Hepatocyte (in vitro differentiated cells): ENCODE measurements at regions not wholly inside any gene's neighbourhood (a gene's known extent, or its start where the extent isn't known, plus 50 kb on each side); places are given as distances from the start of the nearest gene placed in this dataset.
"Not testable (repeated sequence)": the region's sequence is repeated elsewhere in the genome, so short reads cannot be mapped to it uniquely, and the experiment has no call there.

ENCODE experiments used
- DNase-seq: peaks from one replicate; pipeline ENCODE4 v3.0.0-alpha.2; 2016; ENCODE audit warnings: low spot score
- H2AFZ ChIP-seq: fragments of 200-600 bp; sonication (generic); 2 replicates; pipeline ENCODE4 v1.6.0; 2016; ENCODE audit warnings: antibody characterized with exemption, mild to moderate bottlenecking
- H3K27ac ChIP-seq: fragments of 200-600 bp; sonication (generic); 2 replicates; pipeline ENCODE4 v1.5.1; 2016; ENCODE audit warnings: mild to moderate bottlenecking
- H3K27me3 ChIP-seq: fragments of 200-600 bp; sonication (generic); 2 replicates; pipeline ENCODE4 v1.6.1; 2016
- H3K36me3 ChIP-seq: fragments of 200-600 bp; sonication (generic); replicated peaks from 2 replicates; pipeline ENCODE4 v1.5.1; 2016; ENCODE audit warnings: low read depth; ENCODE audit not compliant: insufficient read depth
- H3K4me1 ChIP-seq: fragments of 200-600 bp; sonication (generic); 2 replicates; pipeline ENCODE4 v1.5.1; 2016; ENCODE audit warnings: mild to moderate bottlenecking, moderate library complexity; ENCODE audit not compliant: insufficient read depth
- H3K4me2 ChIP-seq: fragments of 200-600 bp; sonication (generic); 2 replicates; pipeline ENCODE4 v1.6.0; 2016
- H3K4me3 ChIP-seq: fragments of 200-600 bp; sonication (generic); 2 replicates; pipeline ENCODE4 v1.5.1; 2016; ENCODE audit warnings: mild to moderate bottlenecking
- H3K79me2 ChIP-seq: fragments of 200-600 bp; sonication (generic); 2 replicates; pipeline ENCODE4 v1.6.0; 2017; ENCODE audit warnings: mild to moderate bottlenecking
- H3K9me2 ChIP-seq: fragments of 200-600 bp; sonication (generic); replicated peaks from 2 replicates; pipeline ENCODE4 v1.6.0; 2017; ENCODE audit warnings: mild to moderate bottlenecking; ENCODE audit not compliant: insufficient read depth
- H3K9me3 ChIP-seq: fragments of 200-600 bp; sonication (generic); 2 replicates; pipeline ENCODE4 v1.5.1; 2016; ENCODE audit warnings: low read depth, mild to moderate bottlenecking
- H4K20me1 ChIP-seq: fragments of 200-600 bp; sonication (generic); 2 replicates; pipeline ENCODE4 v1.6.0; 2016; ENCODE audit warnings: mild to moderate bottlenecking; ENCODE audit not compliant: insufficient read depth, poor library complexity, severe bottlenecking
- EZH2 ChIP-seq: fragments of 200-600 bp; sonication (generic); IDR thresholded peaks from 2 replicates; pipeline ENCODE4 v1.6.1; 2016; ENCODE audit warnings: antibody characterized with exemption, mild to moderate bottlenecking, borderline replicate concordance
- EZH2phosphoT487 ChIP-seq: fragments of 200-600 bp; sonication (generic); IDR thresholded peaks from one replicate; pipeline ENCODE4 v1.6.1; 2018; ENCODE audit warnings: antibody characterized with exemption, mild to moderate bottlenecking, low read depth, moderate library complexity; ENCODE audit not compliant: unreplicated experiment, severe bottlenecking
- WGBS: methylation state at CpG from one replicate; pipeline ENCODE4 v1.1.6; 2016; ENCODE audit warnings: low lambda C conversion rate; ENCODE audit errors: missing lambda C conversion rate; 5-methylcytosine and 5-hydroxymethylcytosine counted together
- TF ChIP-seq, protein P1 (sequence below): fragments of 200-600 bp; sonication (generic); IDR thresholded peaks from 2 replicates; pipeline ENCODE4 v1.5.1; 2016; ENCODE audit warnings: antibody characterized with exemption, mild to moderate bottlenecking; ENCODE audit not compliant: poor library complexity

DNA sequence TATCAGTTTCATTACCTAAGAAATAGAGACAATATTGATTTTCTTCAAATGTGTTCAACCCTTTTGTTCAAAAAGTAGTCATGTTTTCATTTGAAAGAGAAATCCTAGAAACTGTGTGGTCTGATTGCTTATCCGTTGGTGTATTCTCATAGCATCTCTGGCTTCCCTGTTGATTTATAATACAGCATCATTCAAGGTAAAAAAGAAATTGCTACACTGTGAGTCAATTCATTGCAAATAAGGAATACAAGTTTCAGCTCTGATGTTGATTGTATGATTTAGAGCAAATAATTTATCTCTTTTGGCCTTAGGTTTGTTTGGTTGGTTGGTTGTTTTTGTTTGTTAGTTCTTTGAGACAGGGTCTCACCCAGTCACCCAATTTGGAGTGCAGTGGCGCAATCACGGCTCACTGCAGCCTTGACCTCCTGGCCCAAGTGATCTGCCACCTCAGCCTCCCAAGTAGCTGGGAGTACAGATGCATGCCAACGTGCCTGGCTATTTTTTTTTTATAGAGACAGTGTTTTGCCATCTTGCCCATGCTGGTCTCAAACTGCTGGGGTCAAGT is 185.5 kb upstream of the TNFAIP3 start:
- no peak for DNase-seq
- WGBS, result 94% methylated on average over 4 of the region's 4 CpGs
- Histone ChIP-seq H3K27ac (no peak overlapping the region), H3K4me3 (no peak overlapping the region), H3K27me3 (no peaks in the 10 kb centered on the region), H3K4me1 (no peaks in the 10 kb centered on the region), H4K20me1 (no peaks in the 10 kb centered on the region), H3K9me2 (no peaks in the 10 kb centered on the region), H3K9me3 (no peaks in the 10 kb centered on the region), H3K36me3 (no peaks in the 10 kb centered on the region), H2AFZ (no peak overlapping the region), H3K4me2 (no peak overlapping the region), H3K79me2 (no peaks in the 10 kb centered on the region)
- TF ChIP-seq EZH2 (no peak), EZH2phosphoT487 (no peak)
- TF ChIP-seq, protein P1, sequence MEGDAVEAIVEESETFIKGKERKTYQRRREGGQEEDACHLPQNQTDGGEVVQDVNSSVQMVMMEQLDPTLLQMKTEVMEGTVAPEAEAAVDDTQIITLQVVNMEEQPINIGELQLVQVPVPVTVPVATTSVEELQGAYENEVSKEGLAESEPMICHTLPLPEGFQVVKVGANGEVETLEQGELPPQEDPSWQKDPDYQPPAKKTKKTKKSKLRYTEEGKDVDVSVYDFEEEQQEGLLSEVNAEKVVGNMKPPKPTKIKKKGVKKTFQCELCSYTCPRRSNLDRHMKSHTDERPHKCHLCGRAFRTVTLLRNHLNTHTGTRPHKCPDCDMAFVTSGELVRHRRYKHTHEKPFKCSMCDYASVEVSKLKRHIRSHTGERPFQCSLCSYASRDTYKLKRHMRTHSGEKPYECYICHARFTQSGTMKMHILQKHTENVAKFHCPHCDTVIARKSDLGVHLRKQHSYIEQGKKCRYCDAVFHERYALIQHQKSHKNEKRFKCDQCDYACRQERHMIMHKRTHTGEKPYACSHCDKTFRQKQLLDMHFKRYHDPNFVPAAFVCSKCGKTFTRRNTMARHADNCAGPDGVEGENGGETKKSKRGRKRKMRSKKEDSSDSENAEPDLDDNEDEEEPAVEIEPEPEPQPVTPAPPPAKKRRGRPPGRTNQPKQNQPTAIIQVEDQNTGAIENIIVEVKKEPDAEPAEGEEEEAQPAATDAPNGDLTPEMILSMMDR, result no peak

DNA sequence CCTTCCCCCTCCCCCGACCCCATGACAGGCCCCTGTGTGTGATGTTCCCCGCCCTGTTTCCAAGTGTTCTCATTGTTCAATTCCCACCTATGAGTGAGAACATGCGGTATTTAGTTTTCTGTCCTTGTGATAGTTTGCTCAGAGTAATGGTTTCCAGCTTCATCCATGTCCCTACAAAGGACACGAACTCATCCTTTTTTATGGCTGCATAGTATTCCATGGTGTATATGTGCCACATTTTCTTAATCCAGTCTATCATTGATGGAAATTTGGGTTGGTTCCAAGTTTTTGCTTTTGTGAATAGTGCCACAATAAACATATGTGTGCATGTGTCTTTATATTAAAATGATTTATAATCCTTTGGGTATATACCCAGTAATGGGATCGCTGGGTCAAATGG is 184.4 kb upstream of the TNFAIP3 start:
- not testable (repeated sequence) for H3K36me3 ChIP-seq, DNase-seq, H3K4me1 ChIP-seq, H3K9me2 ChIP-seq, H3K27me3 ChIP-seq, H3K9me3 ChIP-seq, H3K79me2 ChIP-seq, H3K4me3 ChIP-seq, H2AFZ ChIP-seq, H4K20me1 ChIP-seq, H3K27ac ChIP-seq, H3K4me2 ChIP-seq
- WGBS, result 85% methylated on average over 5 of the region's 5 CpGs

DNA sequence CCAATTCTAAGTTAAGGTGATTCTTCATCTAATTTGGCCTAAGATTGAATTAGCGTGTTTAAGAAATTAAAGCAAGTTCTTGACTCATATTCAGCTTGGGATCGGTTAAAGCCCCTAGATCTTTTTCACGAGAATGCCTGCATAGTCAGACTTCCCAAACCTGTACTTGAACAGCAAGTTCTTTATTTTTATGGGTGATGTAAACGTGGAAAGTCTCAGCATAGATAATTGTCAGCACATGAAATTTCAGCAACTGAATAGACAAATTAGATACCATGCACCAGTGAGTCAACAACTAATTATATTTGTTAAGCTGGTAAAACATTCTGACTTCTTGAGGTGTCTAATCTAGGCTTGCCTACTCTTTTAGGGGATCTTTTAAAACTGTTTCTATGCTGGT is 183.1 kb upstream of the TNFAIP3 start:
- WGBS, result 60% methylated on average over 4 of the region's 4 CpGs
- H3K27ac ChIP-seq, result no peak overlapping the region
- H3K4me3 ChIP-seq, result no peak overlapping the region
- no peaks in the 10 kb centered on the region for H3K9me3 ChIP-seq
- no peaks in the 10 kb centered on the region for H3K27me3 ChIP-seq
- H3K4me1 ChIP-seq, result no peaks in the 10 kb centered on the region
- no peaks in the 10 kb centered on the region for H4K20me1 ChIP-seq
- H3K4me2 ChIP-seq, result no peak overlapping the region
- H3K79me2 ChIP-seq, result no peaks in the 10 kb centered on the region
- no peaks in the 10 kb centered on the region for H3K36me3 ChIP-seq
- H2AFZ ChIP-seq, result no peak overlapping the region
- no peak for TF ChIP-seq EZH2phosphoT487
- no peak for TF ChIP-seq EZH2
- TF ChIP-seq, protein P1, result no peak
- DNase-seq, result no peak
- no peaks in the 10 kb centered on the region for H3K9me2 ChIP-seq

DNA sequence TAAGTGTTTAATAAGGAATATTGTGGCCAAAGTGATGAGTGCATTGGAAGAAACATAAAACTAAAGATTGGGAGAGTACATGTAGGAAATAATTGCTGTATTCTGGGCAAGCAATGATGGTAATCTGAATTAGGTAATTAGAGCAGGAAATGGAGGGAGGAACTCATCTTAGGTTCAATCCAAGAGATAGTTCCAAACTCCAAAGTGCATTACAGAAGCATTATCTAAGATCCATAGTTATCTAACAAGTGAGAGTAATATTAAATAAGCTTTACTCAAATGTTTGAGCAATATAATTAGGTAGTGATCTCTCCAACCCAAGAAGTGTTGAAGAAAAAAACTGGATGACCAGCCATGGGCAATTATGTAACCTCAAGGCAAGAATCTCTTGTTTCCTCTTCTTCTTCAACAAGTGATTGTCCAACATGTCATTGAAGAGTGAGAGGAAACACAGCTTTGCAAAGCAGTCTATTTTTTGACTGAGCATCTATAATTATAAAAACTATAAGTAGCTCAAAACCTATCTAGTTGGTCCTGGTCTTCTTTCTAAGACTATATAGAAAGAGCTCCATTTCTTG is 181.2 kb upstream of the TNFAIP3 start:
- Histone ChIP-seq H3K4me2 (no peak overlapping the region), H3K36me3 (no peaks in the 10 kb centered on the region), H3K27me3 (no peaks in the 10 kb centered on the region), H3K27ac (no peak overlapping the region), H3K9me2 (no peaks in the 10 kb centered on the region), H3K9me3 (no peaks in the 10 kb centered on the region), H4K20me1 (no peaks in the 10 kb centered on the region), H2AFZ (no peak overlapping the region), H3K79me2 (no peaks in the 10 kb centered on the region), H3K4me1 (peaks cover 2% of the 10 kb centered on the region), H3K4me3 (no peak overlapping the region)
- DNase-seq, result no peak
- TF ChIP-seq, protein P1, result no peak
- no peak for TF ChIP-seq EZH2phosphoT487
- TF ChIP-seq EZH2, result no peak
